H1 (cell line): ENCODE measurements at regions not wholly inside any gene's neighbourhood (a gene's known extent, or its start where the extent isn't known, plus 50 kb on each side); places are given as distances from the start of the nearest gene placed in this dataset.

Experiments used
- CTCF ChIA-PET: fragments of 300-600 bp; sonication (Branson Sonifier 250); formaldehyde crosslinking; loops from one replicate; lab custom pipeline; 2021; ENCODE audit not compliant: partially characterized antibody; lab: Charles Lee
- POLR2A ChIA-PET: fragments of 300-600 bp; sonication (Branson Sonifier 250); formaldehyde crosslinking; loops from one replicate; lab custom pipeline; 2021; ENCODE audit warnings: inconsistent platforms; ENCODE audit not compliant: partially characterized antibody; lab: Charles Lee
- DNase-seq, 2 experiments: peaks; one replicate each; pipeline versions ENCODE4 v3.0.0 to v3.0.0-alpha.2; 2010 to 2022; ENCODE audit warnings: low spot score in 2 of 2, low read depth in 1 of 2, mixed read lengths in 1 of 2
- FAIRE-seq: peaks from 2 replicates; lab custom pipeline; 2011; peaks lifted over from hg19 to GRCh38; lab: Jason Lieb, UNC
- H2AFZ ChIP-seq: 2 replicates; pipeline ENCODE4 v1.8.1; 2012; ENCODE audit warnings: low read length, inconsistent platforms
- H2AK5ac ChIP-seq: 2 replicates; pipeline ENCODE4 v1.6.1; 2013; ENCODE audit warnings: low read depth, low read length
- H2BK120ac ChIP-seq: replicated peaks from 2 replicates; pipeline ENCODE3; 2013; ENCODE audit warnings: low read depth, low read length, inconsistent platforms
- H2BK12ac ChIP-seq: 2 replicates; pipeline ENCODE4 v1.6.1; 2013; ENCODE audit warnings: low read depth, low read length
- H2BK15ac ChIP-seq: 2 replicates; pipeline ENCODE4 v1.6.1; 2013; ENCODE audit warnings: low read length
- H2BK20ac ChIP-seq: 2 replicates; pipeline ENCODE4 v1.6.1; 2013; ENCODE audit warnings: low read length
- H2BK5ac ChIP-seq: 2 replicates; pipeline ENCODE4 v1.6.1; 2013; ENCODE audit warnings: low read depth, low read length
- H3K14ac ChIP-seq: 2 replicates; pipeline ENCODE4 v1.6.1; 2013; ENCODE audit warnings: inconsistent platforms; ENCODE audit not compliant: insufficient read length
- H3K18ac ChIP-seq: 2 replicates; pipeline ENCODE4 v1.6.1; 2013; ENCODE audit warnings: low read length; ENCODE audit errors: extremely low read depth
- H3K23ac ChIP-seq: 2 replicates; pipeline ENCODE4 v1.6.1; 2013; ENCODE audit warnings: inconsistent platforms; ENCODE audit not compliant: insufficient read length
- H3K23me2 ChIP-seq: 2 replicates; pipeline ENCODE4 v1.6.1; 2013; ENCODE audit warnings: low read depth, low read length
- H3K27ac ChIP-seq: 2 replicates; pipeline ENCODE4 v1.6.1; 2011; ENCODE audit warnings: low read depth, low read length, inconsistent platforms
- H3K27me3 ChIP-seq, 4 experiments: replicated peaks in 1 of 4; 1 replicate in 1 of 4; 2 replicates in 3 of 4; pipeline versions ENCODE4 v1.6.1 to v1.8.1; 2011 to 2013; ENCODE audit warnings: low read length in 3 of 4, mild to moderate bottlenecking in 3 of 4, inconsistent platforms in 2 of 4, mixed read lengths in 2 of 4, moderate library complexity in 1 of 4; ENCODE audit not compliant: control insufficient read depth in 3 of 4, insufficient read depth in 3 of 4; ENCODE audit errors: extremely low read depth in 1 of 4
- H3K36me3 ChIP-seq, 4 experiments: 2 replicates each; pipeline versions ENCODE4 v1.6.1 to v1.8.1; 2011 to 2013; ENCODE audit warnings: mild to moderate bottlenecking in 4 of 4, low read length in 3 of 4, moderate library complexity in 2 of 4, control low read depth in 1 of 4, inconsistent platforms in 1 of 4; ENCODE audit not compliant: insufficient read depth in 4 of 4, control insufficient read depth in 2 of 4
- H3K4ac ChIP-seq: replicated peaks from 2 replicates; pipeline ENCODE3; 2013; ENCODE audit warnings: low read length, low read depth, mixed read lengths, inconsistent platforms; ENCODE audit not compliant: insufficient read length
- H3K4me1 ChIP-seq, 4 experiments: replicated peaks in 1 of 4; 1 replicate in 1 of 4; 2 replicates in 3 of 4; pipeline versions ENCODE4 v1.6.1 to v1.8.1; 2011 to 2013; ENCODE audit warnings: low read length in 3 of 4, inconsistent platforms in 2 of 4, mixed read lengths in 1 of 4; ENCODE audit not compliant: insufficient read depth in 4 of 4, control insufficient read depth in 3 of 4
- H3K4me2 ChIP-seq, 2 experiments: 2 replicates each; pipeline versions ENCODE4 v1.6.1 to v1.8.1; 2011 to 2013; ENCODE audit warnings: low read depth in 2 of 2, low read length in 2 of 2, control low read depth in 1 of 2, inconsistent platforms in 1 of 2, mild to moderate bottlenecking in 1 of 2; ENCODE audit not compliant: insufficient read depth in 1 of 2
- H3K4me3 ChIP-seq, 4 experiments: fragments of 200-600, 300-600 bp in 1 of 4; sonication (generic), shearing (Covaris generic), sonication (Bioruptor Twin) in 1 of 4; 2 replicates each; pipeline versions ENCODE4 v1.5.1 to v1.8.1; 2011 to 2016; ENCODE audit warnings: low read length in 4 of 4, low read depth in 3 of 4, control low read depth in 2 of 4, inconsistent platforms in 2 of 4, mild to moderate bottlenecking in 2 of 4, mixed read lengths in 1 of 4, moderate library complexity in 1 of 4; ENCODE audit not compliant: insufficient read depth in 2 of 4; ENCODE audit errors: extremely low read depth in 1 of 4
- H3K56ac ChIP-seq: replicated peaks from 2 replicates; pipeline ENCODE3; 2013; ENCODE audit warnings: low read depth, mild to moderate bottlenecking, mixed read lengths, low read length, inconsistent platforms; ENCODE audit not compliant: insufficient read length
- H3K79me1 ChIP-seq: 2 replicates; pipeline ENCODE4 v1.6.1; 2013; ENCODE audit warnings: low read depth, low read length, control low read depth
- H3K79me2 ChIP-seq, 2 experiments: 2 replicates each; pipeline versions ENCODE4 v1.6.1 to v1.8.1; 2012 to 2013; ENCODE audit warnings: low read length in 2 of 2, mild to moderate bottlenecking in 2 of 2, inconsistent platforms in 1 of 2; ENCODE audit not compliant: insufficient read depth in 2 of 2, control insufficient read depth in 1 of 2
- H3K9ac ChIP-seq, 4 experiments: replicated peaks in 1 of 4; 1 replicate in 1 of 4; 2 replicates in 3 of 4; pipeline versions ENCODE4 v1.6.1 to v1.8.1; 2011 to 2013; ENCODE audit warnings: low read depth in 3 of 4, low read length in 3 of 4, control low read depth in 2 of 4, mild to moderate bottlenecking in 2 of 4, moderate library complexity in 2 of 4, inconsistent platforms in 1 of 4; ENCODE audit errors: extremely low read depth in 1 of 4
- H3K9me3 ChIP-seq, 2 experiments: 2 replicates each; pipeline versions ENCODE4 v1.6.1 to v1.8.1; 2012 to 2013; ENCODE audit warnings: mild to moderate bottlenecking in 2 of 2, moderate library complexity in 2 of 2, control low read depth in 1 of 2, inconsistent platforms in 1 of 2, low read depth in 1 of 2, low read length in 1 of 2, mixed read lengths in 1 of 2; ENCODE audit not compliant: insufficient read depth in 2 of 2
- H4K20me1 ChIP-seq, 2 experiments: replicated peaks in 1 of 2; 2 replicates each; pipeline versions ENCODE3 to v1.8.1; 2011 to 2013; ENCODE audit warnings: inconsistent platforms in 2 of 2, low read length in 2 of 2, mild to moderate bottlenecking in 1 of 2; ENCODE audit not compliant: insufficient read depth in 2 of 2, control insufficient read depth in 1 of 2
- H4K5ac ChIP-seq: 2 replicates; pipeline ENCODE4 v1.6.1; 2013; ENCODE audit warnings: low read length, low read depth, mixed read lengths, inconsistent platforms; ENCODE audit not compliant: insufficient read length
- H4K8ac ChIP-seq: 2 replicates; pipeline ENCODE4 v1.8.0; 2013; ENCODE audit warnings: mild to moderate bottlenecking, moderate library complexity, low read length, inconsistent platforms; ENCODE audit not compliant: insufficient read depth; ENCODE audit errors: extremely low read depth
- H4K91ac ChIP-seq: replicated peaks from 2 replicates; pipeline ENCODE3; 2013; ENCODE audit warnings: low read length, mixed read lengths, inconsistent platforms; ENCODE audit not compliant: insufficient read length
- KDM4A ChIP-seq: IDR thresholded peaks from one replicate; pipeline ENCODE4 v1.7.1; 2012; ENCODE audit warnings: low read depth, mild to moderate bottlenecking, moderate library complexity, low read length, inconsistent platforms; ENCODE audit not compliant: severe bottlenecking
- RBBP5 ChIP-seq: IDR thresholded peaks from 2 replicates; pipeline ENCODE4 v1.7.1; 2012; ENCODE audit warnings: low read depth, mild to moderate bottlenecking, inconsistent platforms, low read length, moderate library complexity, borderline replicate concordance
- whole genome bisulfite sequencing, 2 experiments: shearing (Covaris generic) in 1 of 2; methylation state at CpG; one replicate each; pipeline versions ENCODE4 v1.1.6 to v1.1.7; 2013 to 2015; ENCODE audit warnings: low lambda C conversion rate in 2 of 2, mixed read lengths in 2 of 2, inconsistent platforms in 1 of 2, low coverage in 1 of 2, missing lambda C conversion rate in 1 of 2; ENCODE audit not compliant: insufficient replicate concordance in 2 of 2, insufficient coverage in 1 of 2, insufficient read length in 1 of 2; ENCODE audit errors: extremely low coverage in 1 of 2, missing lambda C conversion rate in 1 of 2; 5-methylcytosine and 5-hydroxymethylcytosine counted together

- Histone ChIP-seq H3K23ac (no peak overlapping the region), H3K27ac (no peak overlapping the region), H3K9me3 (peaks cover 54 to 55% of the 10 kb centered on the region in 2 experiments), H2BK20ac (no peak overlapping the region), H4K8ac (no peak overlapping the region), H4K5ac (no peak overlapping the region), H3K14ac (no peak overlapping the region), H3K79me2 (no peaks in the 10 kb centered on the region), H3K4me3 (no peak overlapping the region), H3K56ac (no peak overlapping the region), H2BK12ac (no peak overlapping the region), H4K91ac (no peak overlapping the region), H2BK120ac (no peak overlapping the region), H3K79me1 (no peaks in the 10 kb centered on the region), H2BK5ac (no peak overlapping the region), H3K36me3 (no peaks in the 10 kb centered on the region), H3K4ac (no peak overlapping the region), H4K20me1 (no peaks in the 10 kb centered on the region), H3K9ac (no peak overlapping the region), H3K4me1 (no peaks in the 10 kb centered on the region), H3K27me3 (no peaks in the 10 kb centered on the region), H2BK15ac (no peak overlapping the region), H3K23me2 (no peaks in the 10 kb centered on the region), H2AK5ac (no peak overlapping the region), H3K18ac (no peak overlapping the region), H3K4me2 (no peak overlapping the region), H2AFZ (no peak overlapping the region)
- DNase-seq = no peak
- TF ChIP-seq RBBP5 = no peak
- no peak for TF ChIP-seq KDM4A
- ChIA-PET CTCF (no interaction called here), POLR2A (no interaction called here)
- 73% methylated on average over 3 of the region's 3 CpGs; no CpG with 5 or more reads in 1 of the 2 experiments for WGBS, 2 experiments
- FAIRE-seq = no peak
Measured at GRCh38 chr19:27828829-27829228, 1384.1 kb downstream of the UQCRFS1 start.
